SK-N-SH (cell line): ENCODE measurements at regions not wholly inside any gene's neighbourhood (a gene's known extent, or its start where the extent isn't known, plus 50 kb on each side); places are given as distances from the start of the nearest gene placed in this dataset.

ENCODE experiments used
- EP300 ChIP-seq, 2 experiments: IDR thresholded peaks; 2 replicates each; pipeline versions ENCODE4 v1.4.0 to v1.6.1; 2012; ENCODE audit warnings: borderline replicate concordance in 1 of 2, low read depth in 1 of 2, low read length in 1 of 2
- EZH2phosphoT487 ChIP-seq: fragments of 200-600 bp; sonication (generic); IDR thresholded peaks from 2 replicates; pipeline ENCODE4 v1.6.1; 2017; ENCODE audit warnings: low read depth, mixed run types, mild to moderate bottlenecking, antibody characterized with exemption, moderate library complexity, borderline replicate concordance
- POLR2AphosphoS5 ChIP-seq: IDR thresholded peaks from 2 replicates; pipeline ENCODE4 v1.6.1; 2012; ENCODE audit warnings: low read depth, low read length
- RAD21 ChIP-seq: IDR thresholded peaks from 2 replicates; pipeline ENCODE4 v1.6.1; 2012; ENCODE audit warnings: mild to moderate bottlenecking, low read length
- TCF12 ChIP-seq: IDR thresholded peaks from 2 replicates; pipeline ENCODE4 v1.4.0; 2012
- TF ChIP-seq, protein P1 (sequence below): IDR thresholded peaks from 2 replicates; pipeline ENCODE4 v1.6.1; 2012; ENCODE audit warnings: mild to moderate bottlenecking, low read depth, low read length, moderate library complexity
- TF ChIP-seq, protein P2 (sequence below): fragments of 200-600 bp; sonication (generic); IDR thresholded peaks from 2 replicates; pipeline ENCODE4 v1.6.1; 2017; ENCODE audit warnings: antibody characterized with exemption, mild to moderate bottlenecking, moderate library complexity
- TF ChIP-seq, protein P3 (sequence below): IDR thresholded peaks from 2 replicates; pipeline ENCODE4 v1.4.0; 2012; ENCODE audit warnings: low read depth, borderline replicate concordance
- TF ChIP-seq, protein P4 (sequence below): IDR thresholded peaks from 2 replicates; pipeline ENCODE4 v1.4.0; 2012; ENCODE audit warnings: low read depth

DNA sequence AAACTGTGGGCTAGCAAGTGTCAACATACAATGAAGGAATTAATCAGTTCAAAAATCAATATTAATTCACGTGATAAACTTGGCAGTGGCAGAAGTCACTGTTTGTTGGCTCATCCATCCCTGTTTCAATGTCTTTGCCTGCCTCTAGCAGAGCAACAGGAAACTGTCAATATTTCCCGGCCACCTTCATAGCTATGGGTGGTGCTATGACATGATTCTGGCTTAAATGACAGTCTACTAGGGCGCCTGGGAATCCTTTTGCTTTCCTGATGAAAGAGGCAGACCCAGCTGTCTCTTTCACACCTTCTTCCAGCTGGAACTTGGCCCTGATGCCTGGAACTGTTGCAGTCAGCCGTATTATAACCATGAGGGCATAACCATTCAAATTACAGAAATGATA lies 72.1 kb upstream of the DNAH5 start:
- TF ChIP-seq, protein P1, sequence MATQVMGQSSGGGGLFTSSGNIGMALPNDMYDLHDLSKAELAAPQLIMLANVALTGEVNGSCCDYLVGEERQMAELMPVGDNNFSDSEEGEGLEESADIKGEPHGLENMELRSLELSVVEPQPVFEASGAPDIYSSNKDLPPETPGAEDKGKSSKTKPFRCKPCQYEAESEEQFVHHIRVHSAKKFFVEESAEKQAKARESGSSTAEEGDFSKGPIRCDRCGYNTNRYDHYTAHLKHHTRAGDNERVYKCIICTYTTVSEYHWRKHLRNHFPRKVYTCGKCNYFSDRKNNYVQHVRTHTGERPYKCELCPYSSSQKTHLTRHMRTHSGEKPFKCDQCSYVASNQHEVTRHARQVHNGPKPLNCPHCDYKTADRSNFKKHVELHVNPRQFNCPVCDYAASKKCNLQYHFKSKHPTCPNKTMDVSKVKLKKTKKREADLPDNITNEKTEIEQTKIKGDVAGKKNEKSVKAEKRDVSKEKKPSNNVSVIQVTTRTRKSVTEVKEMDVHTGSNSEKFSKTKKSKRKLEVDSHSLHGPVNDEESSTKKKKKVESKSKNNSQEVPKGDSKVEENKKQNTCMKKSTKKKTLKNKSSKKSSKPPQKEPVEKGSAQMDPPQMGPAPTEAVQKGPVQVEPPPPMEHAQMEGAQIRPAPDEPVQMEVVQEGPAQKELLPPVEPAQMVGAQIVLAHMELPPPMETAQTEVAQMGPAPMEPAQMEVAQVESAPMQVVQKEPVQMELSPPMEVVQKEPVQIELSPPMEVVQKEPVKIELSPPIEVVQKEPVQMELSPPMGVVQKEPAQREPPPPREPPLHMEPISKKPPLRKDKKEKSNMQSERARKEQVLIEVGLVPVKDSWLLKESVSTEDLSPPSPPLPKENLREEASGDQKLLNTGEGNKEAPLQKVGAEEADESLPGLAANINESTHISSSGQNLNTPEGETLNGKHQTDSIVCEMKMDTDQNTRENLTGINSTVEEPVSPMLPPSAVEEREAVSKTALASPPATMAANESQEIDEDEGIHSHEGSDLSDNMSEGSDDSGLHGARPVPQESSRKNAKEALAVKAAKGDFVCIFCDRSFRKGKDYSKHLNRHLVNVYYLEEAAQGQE: no peak
- TF ChIP-seq, protein P2, sequence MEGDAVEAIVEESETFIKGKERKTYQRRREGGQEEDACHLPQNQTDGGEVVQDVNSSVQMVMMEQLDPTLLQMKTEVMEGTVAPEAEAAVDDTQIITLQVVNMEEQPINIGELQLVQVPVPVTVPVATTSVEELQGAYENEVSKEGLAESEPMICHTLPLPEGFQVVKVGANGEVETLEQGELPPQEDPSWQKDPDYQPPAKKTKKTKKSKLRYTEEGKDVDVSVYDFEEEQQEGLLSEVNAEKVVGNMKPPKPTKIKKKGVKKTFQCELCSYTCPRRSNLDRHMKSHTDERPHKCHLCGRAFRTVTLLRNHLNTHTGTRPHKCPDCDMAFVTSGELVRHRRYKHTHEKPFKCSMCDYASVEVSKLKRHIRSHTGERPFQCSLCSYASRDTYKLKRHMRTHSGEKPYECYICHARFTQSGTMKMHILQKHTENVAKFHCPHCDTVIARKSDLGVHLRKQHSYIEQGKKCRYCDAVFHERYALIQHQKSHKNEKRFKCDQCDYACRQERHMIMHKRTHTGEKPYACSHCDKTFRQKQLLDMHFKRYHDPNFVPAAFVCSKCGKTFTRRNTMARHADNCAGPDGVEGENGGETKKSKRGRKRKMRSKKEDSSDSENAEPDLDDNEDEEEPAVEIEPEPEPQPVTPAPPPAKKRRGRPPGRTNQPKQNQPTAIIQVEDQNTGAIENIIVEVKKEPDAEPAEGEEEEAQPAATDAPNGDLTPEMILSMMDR: no peak
- TF ChIP-seq TCF12 (no peak), EZH2phosphoT487 (no peak), POLR2AphosphoS5 (no peak), RAD21 (no peak), EP300 (IDR thresholded peaks at IDR 0.05; ENCODE audit: borderline replicate concordance in 1 of 2, low read depth in 1 of 2, low read length in 1 of 2) (no peak)
- TF ChIP-seq, protein P3, sequence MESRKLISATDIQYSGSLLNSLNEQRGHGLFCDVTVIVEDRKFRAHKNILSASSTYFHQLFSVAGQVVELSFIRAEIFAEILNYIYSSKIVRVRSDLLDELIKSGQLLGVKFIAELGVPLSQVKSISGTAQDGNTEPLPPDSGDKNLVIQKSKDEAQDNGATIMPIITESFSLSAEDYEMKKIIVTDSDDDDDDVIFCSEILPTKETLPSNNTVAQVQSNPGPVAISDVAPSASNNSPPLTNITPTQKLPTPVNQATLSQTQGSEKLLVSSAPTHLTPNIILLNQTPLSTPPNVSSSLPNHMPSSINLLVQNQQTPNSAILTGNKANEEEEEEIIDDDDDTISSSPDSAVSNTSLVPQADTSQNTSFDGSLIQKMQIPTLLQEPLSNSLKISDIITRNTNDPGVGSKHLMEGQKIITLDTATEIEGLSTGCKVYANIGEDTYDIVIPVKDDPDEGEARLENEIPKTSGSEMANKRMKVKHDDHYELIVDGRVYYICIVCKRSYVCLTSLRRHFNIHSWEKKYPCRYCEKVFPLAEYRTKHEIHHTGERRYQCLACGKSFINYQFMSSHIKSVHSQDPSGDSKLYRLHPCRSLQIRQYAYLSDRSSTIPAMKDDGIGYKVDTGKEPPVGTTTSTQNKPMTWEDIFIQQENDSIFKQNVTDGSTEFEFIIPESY: no peak
- TF ChIP-seq, protein P4, sequence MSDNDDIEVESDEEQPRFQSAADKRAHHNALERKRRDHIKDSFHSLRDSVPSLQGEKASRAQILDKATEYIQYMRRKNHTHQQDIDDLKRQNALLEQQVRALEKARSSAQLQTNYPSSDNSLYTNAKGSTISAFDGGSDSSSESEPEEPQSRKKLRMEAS: no peak
